GM12891 (cell line): ENCODE measurements at regions not wholly inside any gene's neighbourhood (a gene's known extent, or its start where the extent isn't known, plus 50 kb on each side); places are given as distances from the start of the nearest gene placed in this dataset.

ENCODE experiments used
- DNase-seq: peaks from one replicate; pipeline ENCODE4 v3.0.0; 2011; ENCODE audit warnings: low spot score; ENCODE audit not compliant: insufficient read length
- FAIRE-seq: peaks from 2 replicates; lab custom pipeline; 2011; peaks lifted over from hg19 to GRCh38; lab: Jason Lieb, UNC
- PAX5 ChIP-seq: IDR thresholded peaks from 2 replicates; pipeline ENCODE4 v1.6.1; 2011; ENCODE audit warnings: low read length, moderate library complexity, mild to moderate bottlenecking; ENCODE audit not compliant: insufficient read depth, severe bottlenecking
- POLR2A ChIP-seq: IDR thresholded peaks from 2 replicates; pipeline ENCODE4 v1.6.1; 2011; ENCODE audit warnings: low read depth, low read length, control low read depth
- POLR2AphosphoS5 ChIP-seq: IDR thresholded peaks from 2 replicates; pipeline ENCODE4 v1.6.1; 2011; ENCODE audit warnings: low read depth, low read length, control low read depth
- POU2F2 ChIP-seq: IDR thresholded peaks from 2 replicates; pipeline ENCODE4 v1.6.1; 2011; ENCODE audit warnings: low read depth, mild to moderate bottlenecking, control low read depth, low read length, moderate library complexity
- SPI1 ChIP-seq: IDR thresholded peaks from 2 replicates; pipeline ENCODE4 v1.6.1; 2011; ENCODE audit warnings: low read depth, low read length, control low read depth
- TAF1 ChIP-seq: IDR thresholded peaks from 2 replicates; pipeline ENCODE4 v1.6.1; 2011; ENCODE audit warnings: low read depth, low read length, control low read depth

- DNase-seq (no peak), FAIRE-seq (no peak)
- TF ChIP-seq POLR2A (no peak), PAX5 (no peak), POLR2AphosphoS5 (no peak), POU2F2 (no peak), TAF1 (no peak), SPI1 (no peak)
These were observed 161.0 kb upstream of the RORA start for GRCh38 chr15:61390138-61390537.

- no peak for FAIRE-seq
- TF ChIP-seq POU2F2 (no peak), POLR2A (no peak), TAF1 (no peak), SPI1 (no peak), POLR2AphosphoS5 (no peak)
- no peak for DNase-seq
These were observed 160.4 kb upstream of the RORA start for GRCh38 chr15:61389334-61390028.

GRCh38 chr15:61387675-61388074 is 158.6 kb upstream of the RORA start:
- no peak for FAIRE-seq

GRCh38 chr15:61383421-61383820 is 154.3 kb upstream of the RORA start:
- no peak for FAIRE-seq
- DNase-seq = no peak
- TF ChIP-seq TAF1 (no peak), POLR2AphosphoS5 (no peak), PAX5 (no peak), POLR2A (no peak), SPI1 (no peak)

More at GRCh38 chr15:61387675-61388074, 158.6 kb upstream of the RORA start:
- no peak for TF ChIP-seq POU2F2
- no peak for TF ChIP-seq TAF1
- no peak for TF ChIP-seq PAX5
- no peak for TF ChIP-seq POLR2AphosphoS5
- TF ChIP-seq POLR2A = no peak
- no peak for TF ChIP-seq SPI1
- no peak for DNase-seq

GRCh38 chr15:61382927-61383326 is 153.8 kb upstream of the RORA start:
- DNase-seq (no peak), FAIRE-seq (no peak)
- no peak for TF ChIP-seq SPI1
- no peak for TF ChIP-seq PAX5
- no peak for TF ChIP-seq POLR2A
- no peak for TF ChIP-seq POU2F2
- TF ChIP-seq TAF1 = no peak
- TF ChIP-seq POLR2AphosphoS5 = no peak

- FAIRE-seq (no peak), DNase-seq (no peak)
- TF ChIP-seq SPI1 (no peak), POLR2AphosphoS5 (no peak), TAF1 (no peak), PAX5 (no peak), POU2F2 (no peak), POLR2A (no peak)
These were observed 152.4 kb upstream of the RORA start for GRCh38 chr15:61381501-61381900.

GRCh38 chr15:61380270-61380669 is 151.2 kb upstream of the RORA start:
- no peak for DNase-seq
- no peak for FAIRE-seq
- no peak for TF ChIP-seq TAF1
- no peak for TF ChIP-seq POU2F2
- TF ChIP-seq SPI1 = no peak
- TF ChIP-seq POLR2A = no peak
- no peak for TF ChIP-seq PAX5
- no peak for TF ChIP-seq POLR2AphosphoS5

- no peak for FAIRE-seq
- no peak for DNase-seq
- TF ChIP-seq POLR2AphosphoS5 = no peak
- TF ChIP-seq PAX5 = no peak
These were observed 149.9 kb upstream of the RORA start for GRCh38 chr15:61379005-61379404.

GRCh38 chr15:61376961-61377360 is 147.9 kb upstream of the RORA start:
- TF ChIP-seq POU2F2 = no peak
- no peak for TF ChIP-seq POLR2AphosphoS5
- FAIRE-seq = no peak

GRCh38 chr15:61376516-61376915 is 147.4 kb upstream of the RORA start:
- DNase-seq (no peak), FAIRE-seq (no peak)
- TF ChIP-seq TAF1 (no peak), POU2F2 (no peak), SPI1 (no peak), POLR2AphosphoS5 (no peak), POLR2A (no peak), PAX5 (no peak)

More at GRCh38 chr15:61376961-61377360, 147.9 kb upstream of the RORA start:
- DNase-seq = no peak

GRCh38 chr15:61374848-61375247 is 145.7 kb upstream of the RORA start:
- FAIRE-seq = no peak
- DNase-seq = no peak
- TF ChIP-seq TAF1 (no peak), POLR2A (no peak), PAX5 (no peak), POU2F2 (no peak), SPI1 (no peak), POLR2AphosphoS5 (no peak)
